Astrocyte (in vitro differentiated cells and primary cell): ENCODE measurements at regions not wholly inside any gene's neighbourhood (a gene's known extent, or its start where the extent isn't known, plus 50 kb on each side); places are given as distances from the start of the nearest gene placed in this dataset.

Experiments
- DNase-seq: peaks from one replicate; pipeline ENCODE4 v3.0.0-alpha.2; 2010; ENCODE audit warnings: low read depth
- FAIRE-seq: peaks from 2 replicates; lab custom pipeline; 2011; peaks lifted over from hg19 to GRCh38; lab: Jason Lieb, UNC
- H2AFZ ChIP-seq: 2 replicates; pipeline ENCODE4 v1.6.0; 2012; ENCODE audit warnings: low read depth, low read length, inconsistent platforms
- H3K27ac ChIP-seq: 2 replicates; pipeline ENCODE4 v1.5.1; 2011; ENCODE audit warnings: low read depth, low read length, inconsistent platforms
- H3K27me3 ChIP-seq: 2 replicates; pipeline ENCODE4 v1.6.0; 2011; ENCODE audit warnings: low read length, inconsistent platforms; ENCODE audit not compliant: insufficient read depth
- H3K36me3 ChIP-seq: 2 replicates; pipeline ENCODE4 v1.5.1; 2011; ENCODE audit warnings: low read length, inconsistent platforms; ENCODE audit not compliant: insufficient read depth
- H3K4me1 ChIP-seq: 2 replicates; pipeline ENCODE4 v1.5.1; 2011; ENCODE audit warnings: low read length, inconsistent platforms; ENCODE audit not compliant: insufficient read depth
- H3K4me2 ChIP-seq: 2 replicates; pipeline ENCODE4 v1.6.0; 2012; ENCODE audit warnings: low read length, inconsistent platforms
- H3K4me3 ChIP-seq: 2 replicates; pipeline ENCODE4 v1.5.1; 2011; ENCODE audit warnings: low read depth, mild to moderate bottlenecking, low read length, inconsistent platforms; ENCODE audit not compliant: insufficient read depth
- H3K79me2 ChIP-seq: 2 replicates; pipeline ENCODE4 v1.6.0; 2012; ENCODE audit warnings: mild to moderate bottlenecking, low read length, inconsistent platforms; ENCODE audit not compliant: insufficient read depth
- H3K9ac ChIP-seq: 2 replicates; pipeline ENCODE4 v1.6.0; 2012; ENCODE audit warnings: mild to moderate bottlenecking, low read length, inconsistent platforms
- H3K9me3 ChIP-seq: 2 replicates; pipeline ENCODE4 v1.5.1; 2012; ENCODE audit warnings: low read depth, mild to moderate bottlenecking, low read length, inconsistent platforms; ENCODE audit not compliant: insufficient read depth
- H4K20me1 ChIP-seq: 2 replicates; pipeline ENCODE4 v1.6.0; 2012; ENCODE audit warnings: low read length, inconsistent platforms; ENCODE audit not compliant: insufficient read depth
- H3K27ac Mint-ChIP-seq: one replicate; pipeline ENCODE4 v1.8.0; 2021; ENCODE audit warnings: mild to moderate bottlenecking, mixed read lengths; ENCODE audit not compliant: unreplicated experiment
- H3K27me3 Mint-ChIP-seq: one replicate; pipeline ENCODE4 v1.8.0; 2021; ENCODE audit warnings: low read depth, mixed read lengths; ENCODE audit not compliant: unreplicated experiment
- H3K36me3 Mint-ChIP-seq: one replicate; pipeline ENCODE4 v1.8.0; 2021; ENCODE audit warnings: low read depth, mixed read lengths; ENCODE audit not compliant: unreplicated experiment
- H3K4me1 Mint-ChIP-seq: one replicate; pipeline ENCODE4 v1.8.0; 2021; ENCODE audit warnings: low read depth, mixed read lengths; ENCODE audit not compliant: unreplicated experiment
- H3K4me3 Mint-ChIP-seq: one replicate; pipeline ENCODE4 v1.8.0; 2021; ENCODE audit warnings: mild to moderate bottlenecking, moderate library complexity, mixed read lengths; ENCODE audit not compliant: unreplicated experiment
- H3K9me3 Mint-ChIP-seq: one replicate; pipeline ENCODE4 v1.8.0; 2021; ENCODE audit warnings: mild to moderate bottlenecking, mixed read lengths; ENCODE audit not compliant: unreplicated experiment
- CTCF ChIP-seq: IDR thresholded peaks from 2 replicates; pipeline ENCODE4 v1.5.1; 2011; ENCODE audit warnings: low read depth, mild to moderate bottlenecking, inconsistent platforms, low read length, moderate library complexity; ENCODE audit not compliant: insufficient read depth
- EZH2 ChIP-seq: IDR thresholded peaks from 2 replicates; pipeline ENCODE4 v1.6.1; 2012; ENCODE audit warnings: mild to moderate bottlenecking, low read length, inconsistent platforms; ENCODE audit not compliant: insufficient read depth

DNA sequence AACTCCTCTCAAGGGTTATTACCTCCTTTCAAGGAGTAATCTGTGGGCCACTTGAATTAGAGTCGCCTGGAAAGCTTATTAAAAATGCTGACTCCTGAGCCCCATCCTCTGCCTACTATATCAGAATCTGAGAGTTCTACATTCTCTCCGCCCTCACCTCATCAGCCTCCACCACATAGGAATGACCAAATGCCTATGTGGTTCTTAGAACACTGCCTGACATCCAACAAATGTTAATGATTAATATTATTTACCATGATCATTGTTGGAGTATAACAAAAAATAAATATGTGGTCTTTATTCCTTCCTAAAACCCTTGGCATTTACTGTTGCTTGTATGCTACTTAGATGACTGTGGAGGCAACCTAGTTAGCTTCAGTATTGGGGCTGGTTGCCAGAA is 91.9 kb downstream of the BBS10 start:
- H4K20me1 ChIP-seq, result no peaks in the 10 kb centered on the region
- no peaks in the 10 kb centered on the region for H3K36me3 Mint-ChIP-seq
- H3K9me3 ChIP-seq, result no peaks in the 10 kb centered on the region
- no peaks in the 10 kb centered on the region for H3K36me3 ChIP-seq
- peaks cover 18% of the 10 kb centered on the region for H3K4me1 Mint-ChIP-seq
- no peak overlapping the region for H3K4me3 Mint-ChIP-seq
- no peaks in the 10 kb centered on the region for H3K9me3 Mint-ChIP-seq
- peaks cover 18% of the 10 kb centered on the region for H3K4me1 ChIP-seq
- no peak overlapping the region for H3K4me3 ChIP-seq
- no peaks in the 10 kb centered on the region for H3K27me3 ChIP-seq
- H3K9ac ChIP-seq, result no peak overlapping the region
- H3K27ac ChIP-seq, result no peak overlapping the region
- no peak for TF ChIP-seq EZH2
- no peak for TF ChIP-seq CTCF
- H3K79me2 ChIP-seq, result peaks cover 11% of the 10 kb centered on the region
- no peak for DNase-seq
- no peaks in the 10 kb centered on the region for H3K27me3 Mint-ChIP-seq
- H2AFZ ChIP-seq, result no peak overlapping the region
- FAIRE-seq, result no peak
- H3K4me2 ChIP-seq, result no peak overlapping the region
- no peak overlapping the region for H3K27ac Mint-ChIP-seq

GRCh38 chr12:76255692-76256091 is 92.5 kb downstream of the BBS10 start:
- H3K9ac ChIP-seq, result no peak overlapping the region
- FAIRE-seq (no peak), DNase-seq (no peak)
- H3K4me1 Mint-ChIP-seq, result peaks cover 18% of the 10 kb centered on the region
- peaks cover 5% of the 10 kb centered on the region for H3K79me2 ChIP-seq
- H3K9me3 ChIP-seq, result no peaks in the 10 kb centered on the region
- H3K4me3 Mint-ChIP-seq, result no peak overlapping the region
- no peak overlapping the region for H3K27ac ChIP-seq
- H3K27me3 ChIP-seq, result no peaks in the 10 kb centered on the region
- H3K36me3 ChIP-seq, result no peaks in the 10 kb centered on the region
- no peaks in the 10 kb centered on the region for H3K27me3 Mint-ChIP-seq
- no peak overlapping the region for H3K4me2 ChIP-seq
- H3K9me3 Mint-ChIP-seq, result no peaks in the 10 kb centered on the region
- no peak overlapping the region for H3K4me3 ChIP-seq
- H3K4me1 ChIP-seq, result peaks cover 18% of the 10 kb centered on the region
- TF ChIP-seq CTCF (no peak), EZH2 (no peak)
- H2AFZ ChIP-seq, result no peak overlapping the region
- no peaks in the 10 kb centered on the region for H3K36me3 Mint-ChIP-seq
- H3K27ac Mint-ChIP-seq, result no peak overlapping the region
- H4K20me1 ChIP-seq, result no peaks in the 10 kb centered on the region

DNA sequence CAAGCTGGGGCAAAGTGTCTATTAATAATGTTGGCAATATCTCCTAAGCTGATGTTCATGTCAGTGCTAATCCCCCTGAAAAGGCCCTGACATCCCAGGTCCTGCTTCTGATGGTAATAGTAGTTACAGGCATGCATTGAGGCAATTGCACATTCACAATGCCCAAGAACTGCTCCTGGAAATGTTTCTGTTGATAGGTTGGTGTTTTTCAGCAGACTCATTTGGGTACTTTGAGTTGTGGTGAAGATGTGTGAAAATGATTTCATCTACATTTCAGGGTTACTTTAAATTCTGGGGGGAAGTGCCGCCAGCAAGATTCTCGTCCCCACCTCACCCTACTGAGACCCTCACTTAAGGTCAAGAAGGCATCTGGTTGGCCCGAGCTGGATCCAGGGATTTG is 92.9 kb downstream of the BBS10 start:
- H2AFZ ChIP-seq, result no peak overlapping the region
- no peak overlapping the region for H3K9ac ChIP-seq
- peaks cover 1% of the 10 kb centered on the region for H3K79me2 ChIP-seq
- H3K9me3 Mint-ChIP-seq, result no peaks in the 10 kb centered on the region
- H3K27ac Mint-ChIP-seq, result no peak overlapping the region
- H3K4me3 Mint-ChIP-seq, result no peak overlapping the region
- no peak overlapping the region for H3K4me3 ChIP-seq
- H3K27me3 ChIP-seq, result no peaks in the 10 kb centered on the region
- no peaks in the 10 kb centered on the region for H3K27me3 Mint-ChIP-seq
- peaks cover 21% of the 10 kb centered on the region for H3K4me1 Mint-ChIP-seq
- peaks cover 20% of the 10 kb centered on the region for H3K4me1 ChIP-seq
- no peaks in the 10 kb centered on the region for H3K9me3 ChIP-seq
- H3K36me3 Mint-ChIP-seq, result no peaks in the 10 kb centered on the region
- FAIRE-seq (no peak), DNase-seq (no peak)
- H3K4me2 ChIP-seq, result no peak overlapping the region
- no peaks in the 10 kb centered on the region for H4K20me1 ChIP-seq
- TF ChIP-seq CTCF (no peak), EZH2 (no peak)
- no peaks in the 10 kb centered on the region for H3K36me3 ChIP-seq
- H3K27ac ChIP-seq, result no peak overlapping the region
